ENCODE measurements at regions not wholly inside any gene's neighbourhood (a gene's known extent, or its start where the extent isn't known, plus 50 kb on each side); places are given as distances from the start of the nearest gene placed in this dataset.

DNA sequence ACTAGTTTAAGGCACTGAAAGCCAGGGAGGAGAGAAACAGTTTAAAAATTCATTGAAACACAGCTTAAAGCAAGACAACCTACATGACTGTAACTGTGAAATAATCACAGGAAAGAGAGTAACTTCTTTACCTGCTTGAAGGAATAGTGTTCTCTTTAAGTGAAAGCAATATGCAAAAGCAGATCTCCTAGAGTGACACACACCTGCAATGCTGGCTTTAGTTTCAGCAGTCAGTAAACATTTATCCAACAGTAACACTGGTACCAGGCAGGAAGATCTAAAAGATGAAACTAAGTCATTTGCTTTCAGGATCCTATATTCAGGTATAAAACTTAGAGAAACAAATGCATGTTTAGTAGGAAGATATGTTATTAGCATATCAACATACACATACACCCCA lies 85.3 kb upstream of the PPM1H start:
- Histone ChIP-seq H3K27ac (ENCODE audit: low read depth, low read length, poor library complexity, severe bottlenecking) (no peak overlapping the region), H3K9me3 (ENCODE audit: low read depth, low read length, poor library complexity, severe bottlenecking) (no peaks in the 10 kb centered on the region), H3K27me3 (replicated peaks; ENCODE audit: insufficient read depth, low read depth, low read length, poor library complexity) (no peaks in the 10 kb centered on the region), H3K4me3 (ENCODE audit: low read depth, low read length, poor library complexity, severe bottlenecking) (no peak overlapping the region), H3K36me3 (ENCODE audit: insufficient read depth, low read length, poor library complexity, severe bottlenecking) (no peaks in the 10 kb centered on the region), H3K4me1 (ENCODE audit: insufficient read depth, low read length, poor library complexity, severe bottlenecking) (no peaks in the 10 kb centered on the region)
- ChIA-PET POLR2A (ENCODE audit: low non-redundant PET) (no interaction called here), CTCF (no interaction called here)
- no peak for TF ChIP-seq EZH2 (IDR thresholded peaks at IDR 0.05; ENCODE audit: borderline replicate concordance, low read depth, low read length, poor library complexity, severe bottlenecking)
- TF ChIP-seq, protein P1, sequence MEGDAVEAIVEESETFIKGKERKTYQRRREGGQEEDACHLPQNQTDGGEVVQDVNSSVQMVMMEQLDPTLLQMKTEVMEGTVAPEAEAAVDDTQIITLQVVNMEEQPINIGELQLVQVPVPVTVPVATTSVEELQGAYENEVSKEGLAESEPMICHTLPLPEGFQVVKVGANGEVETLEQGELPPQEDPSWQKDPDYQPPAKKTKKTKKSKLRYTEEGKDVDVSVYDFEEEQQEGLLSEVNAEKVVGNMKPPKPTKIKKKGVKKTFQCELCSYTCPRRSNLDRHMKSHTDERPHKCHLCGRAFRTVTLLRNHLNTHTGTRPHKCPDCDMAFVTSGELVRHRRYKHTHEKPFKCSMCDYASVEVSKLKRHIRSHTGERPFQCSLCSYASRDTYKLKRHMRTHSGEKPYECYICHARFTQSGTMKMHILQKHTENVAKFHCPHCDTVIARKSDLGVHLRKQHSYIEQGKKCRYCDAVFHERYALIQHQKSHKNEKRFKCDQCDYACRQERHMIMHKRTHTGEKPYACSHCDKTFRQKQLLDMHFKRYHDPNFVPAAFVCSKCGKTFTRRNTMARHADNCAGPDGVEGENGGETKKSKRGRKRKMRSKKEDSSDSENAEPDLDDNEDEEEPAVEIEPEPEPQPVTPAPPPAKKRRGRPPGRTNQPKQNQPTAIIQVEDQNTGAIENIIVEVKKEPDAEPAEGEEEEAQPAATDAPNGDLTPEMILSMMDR (conservative IDR thresholded peaks at IDR 0.05; ENCODE audit: low read depth, low read length): no peak
- intact Hi-C loops (cut with micrococcal nuclease; ENCODE audit: unreplicated experiment): no loop called here
- BruUV-seq (replicated peaks): no TSS peak
- DNase-seq (ENCODE audit: low spot score): no peak

DNA sequence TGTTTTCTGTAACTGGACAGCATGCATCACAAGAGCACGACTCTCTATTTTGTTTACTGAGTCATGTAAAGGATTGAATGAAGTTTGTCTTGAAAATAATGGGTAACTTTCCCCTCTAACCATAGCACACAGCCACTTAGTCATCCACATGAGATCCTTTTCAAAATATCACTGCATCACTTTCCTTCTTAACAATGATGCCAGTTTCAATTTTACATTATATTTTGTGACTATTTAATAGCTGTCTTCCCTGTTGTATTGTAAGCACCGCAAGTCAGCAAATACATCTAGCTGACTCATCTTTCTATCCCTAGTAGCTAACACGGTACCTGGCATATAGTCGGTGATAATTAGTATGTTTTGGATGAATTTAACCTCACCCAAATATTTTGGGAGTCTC lies 83.3 kb upstream of the PPM1H start:
- CTCF ChIA-PET: no interaction called here
- BruUV-seq (replicated peaks): no TSS peak
- no peak for DNase-seq (ENCODE audit: low spot score)
- Histone ChIP-seq H3K27me3 (replicated peaks; ENCODE audit: insufficient read depth, low read depth, low read length, poor library complexity) (no peaks in the 10 kb centered on the region), H3K27ac (ENCODE audit: low read depth, low read length, poor library complexity, severe bottlenecking) (no peak overlapping the region), H3K4me1 (ENCODE audit: insufficient read depth, low read length, poor library complexity, severe bottlenecking) (no peaks in the 10 kb centered on the region), H3K9me3 (ENCODE audit: low read depth, low read length, poor library complexity, severe bottlenecking) (no peaks in the 10 kb centered on the region), H3K36me3 (ENCODE audit: insufficient read depth, low read length, poor library complexity, severe bottlenecking) (no peaks in the 10 kb centered on the region), H3K4me3 (ENCODE audit: low read depth, low read length, poor library complexity, severe bottlenecking) (no peak overlapping the region)
- POLR2A ChIA-PET (ENCODE audit: low non-redundant PET): no interaction called here
- intact Hi-C loops (cut with micrococcal nuclease; ENCODE audit: unreplicated experiment): no loop called here
- TF ChIP-seq, protein P1 (conservative IDR thresholded peaks at IDR 0.05; ENCODE audit: low read depth, low read length): no peak
- TF ChIP-seq EZH2 (IDR thresholded peaks at IDR 0.05; ENCODE audit: borderline replicate concordance, low read depth, low read length, poor library complexity, severe bottlenecking): no peak

DNA sequence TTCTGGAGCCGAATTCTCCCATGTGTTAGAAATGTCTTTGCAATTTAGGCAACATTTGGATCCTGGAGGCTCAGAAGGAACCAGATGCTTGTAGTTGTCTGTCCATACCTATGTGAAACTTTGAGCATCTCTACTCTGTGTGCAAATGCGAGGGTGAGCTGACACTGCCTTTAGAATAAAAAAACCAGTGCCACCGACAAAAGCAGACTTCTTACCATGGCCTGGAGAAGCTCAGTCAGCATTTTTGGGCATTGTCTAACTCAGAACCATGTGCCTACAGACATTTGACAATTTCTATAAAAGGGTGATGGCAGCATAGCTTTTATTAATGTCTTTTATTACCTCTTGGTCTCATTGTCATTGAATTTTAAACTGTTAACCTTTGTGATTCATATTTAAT lies 78.4 kb upstream of the PPM1H start:
- BruUV-seq (replicated peaks): no TSS peak
- no peak for DNase-seq (ENCODE audit: low spot score)
- H3K4me1 ChIP-seq (ENCODE audit: insufficient read depth, low read length, poor library complexity, severe bottlenecking): no peaks in the 10 kb centered on the region
- no peaks in the 10 kb centered on the region for H3K9me3 ChIP-seq (ENCODE audit: low read depth, low read length, poor library complexity, severe bottlenecking)
- H3K4me3 ChIP-seq (ENCODE audit: low read depth, low read length, poor library complexity, severe bottlenecking): no peak overlapping the region
- POLR2A ChIA-PET (ENCODE audit: low non-redundant PET): no interaction called here
- H3K27me3 ChIP-seq (replicated peaks; ENCODE audit: insufficient read depth, low read depth, low read length, poor library complexity): no peaks in the 10 kb centered on the region
- H3K36me3 ChIP-seq (ENCODE audit: insufficient read depth, low read length, poor library complexity, severe bottlenecking): no peaks in the 10 kb centered on the region
- CTCF ChIA-PET: no interaction called here
- TF ChIP-seq EZH2 (IDR thresholded peaks at IDR 0.05; ENCODE audit: borderline replicate concordance, low read depth, low read length, poor library complexity, severe bottlenecking): no peak
- TF ChIP-seq, protein P1 (conservative IDR thresholded peaks at IDR 0.05; ENCODE audit: low read depth, low read length): no peak
- intact Hi-C loops (cut with micrococcal nuclease; ENCODE audit: unreplicated experiment): no loop called here
- H3K27ac ChIP-seq (ENCODE audit: low read depth, low read length, poor library complexity, severe bottlenecking): no peak overlapping the region
